ENCODE measurements at regions not wholly inside any gene's neighbourhood (a gene's known extent, or its start where the extent isn't known, plus 50 kb on each side); places are given as distances from the start of the nearest gene placed in this dataset.

GRCh38 chr15:46410705-46411104 lies 775.9 kb downstream of the SQOR start:
- Mint-ChIP-seq H3K4me1 (no peaks in the 10 kb centered on the region), H3K9me3 (ENCODE audit: low read depth) (no peaks in the 10 kb centered on the region), H3K36me3 (ENCODE audit: low read depth) (no peaks in the 10 kb centered on the region), H3K27ac (no peak overlapping the region), H3K4me3 (no peak overlapping the region), H3K27me3 (no peaks in the 10 kb centered on the region)
- ChIA-PET POLR2A (no interaction called here), CTCF (interaction anchor here (1.2 kb wide), 1 partner anchor 37 kb away, joined by 3 read pairs; no protein-coding TSS in a partner anchor)
- intact Hi-C loops (cut with DNase I, micrococcal nuclease): no loop called here
- DNase-seq (no peak), ATAC-seq (no peak)

DNA sequence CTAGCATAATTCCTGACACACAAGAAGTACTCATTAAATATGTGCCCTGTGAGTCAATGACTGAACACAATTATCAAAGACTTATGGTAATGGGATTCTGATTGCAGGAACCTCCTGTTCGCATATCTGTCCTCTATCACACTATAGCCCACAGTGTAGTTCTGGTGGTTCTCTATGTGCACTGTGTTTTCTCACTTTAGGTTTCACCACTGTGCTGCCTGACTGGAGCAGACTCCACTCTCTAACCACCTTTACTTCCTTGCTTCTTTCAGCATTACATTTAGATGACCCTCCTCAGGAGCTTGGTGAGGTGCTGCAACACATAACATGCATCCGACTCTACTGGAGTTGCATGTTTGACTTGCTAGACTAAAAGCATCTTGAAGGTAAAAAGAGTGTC lies 777.1 kb downstream of the SQOR start:
- ChIA-PET CTCF (no interaction called here), POLR2A (no interaction called here)
- Mint-ChIP-seq H3K4me1 (no peaks in the 10 kb centered on the region), H3K4me3 (no peak overlapping the region), H3K27me3 (no peaks in the 10 kb centered on the region), H3K9me3 (ENCODE audit: low read depth) (no peaks in the 10 kb centered on the region), H3K36me3 (ENCODE audit: low read depth) (no peaks in the 10 kb centered on the region), H3K27ac (no peak overlapping the region)
- intact Hi-C loops (cut with DNase I, micrococcal nuclease): no loop called here
- DNase-seq (no peak), ATAC-seq (no peak)

GRCh38 chr15:46413799-46414198 lies 779.0 kb downstream of the SQOR start:
- Mint-ChIP-seq H3K27ac (no peak overlapping the region), H3K4me3 (no peak overlapping the region), H3K27me3 (no peaks in the 10 kb centered on the region), H3K4me1 (no peaks in the 10 kb centered on the region), H3K9me3 (ENCODE audit: low read depth) (peaks cover 4% of the 10 kb centered on the region), H3K36me3 (ENCODE audit: low read depth) (no peaks in the 10 kb centered on the region)
- ATAC-seq: no peak
- CTCF ChIA-PET: no interaction called here
- POLR2A ChIA-PET: no interaction called here
- intact Hi-C loops (cut with DNase I, micrococcal nuclease): no loop called here
- no peak for DNase-seq

- no peaks in the 10 kb centered on the region for H3K4me1 Mint-ChIP-seq
- intact Hi-C loops (cut with DNase I, micrococcal nuclease): no loop called here
- ChIA-PET CTCF (no interaction called here), POLR2A (no interaction called here)
- ATAC-seq (no peak), DNase-seq (no peak)
- H3K27me3 Mint-ChIP-seq: no peaks in the 10 kb centered on the region
- peaks cover 4% of the 10 kb centered on the region for H3K9me3 Mint-ChIP-seq (ENCODE audit: low read depth)
- no peak overlapping the region for H3K27ac Mint-ChIP-seq
- H3K36me3 Mint-ChIP-seq (ENCODE audit: low read depth): no peaks in the 10 kb centered on the region
- H3K4me3 Mint-ChIP-seq: no peak overlapping the region
These were observed 781.7 kb downstream of the SQOR start for GRCh38 chr15:46416544-46416943.

GRCh38 chr15:46420990-46421389 lies 786.2 kb downstream of the SQOR start:
- no peak for ATAC-seq
- Mint-ChIP-seq H3K27ac (no peak overlapping the region), H3K4me1 (no peaks in the 10 kb centered on the region), H3K27me3 (no peaks in the 10 kb centered on the region), H3K36me3 (ENCODE audit: low read depth) (no peaks in the 10 kb centered on the region), H3K4me3 (no peak overlapping the region), H3K9me3 (ENCODE audit: low read depth) (peaks cover 11% of the 10 kb centered on the region)
- intact Hi-C loops (cut with DNase I, micrococcal nuclease): no loop called here
- POLR2A ChIA-PET: no interaction called here
- CTCF ChIA-PET: no interaction called here
- DNase-seq: no peak

DNA sequence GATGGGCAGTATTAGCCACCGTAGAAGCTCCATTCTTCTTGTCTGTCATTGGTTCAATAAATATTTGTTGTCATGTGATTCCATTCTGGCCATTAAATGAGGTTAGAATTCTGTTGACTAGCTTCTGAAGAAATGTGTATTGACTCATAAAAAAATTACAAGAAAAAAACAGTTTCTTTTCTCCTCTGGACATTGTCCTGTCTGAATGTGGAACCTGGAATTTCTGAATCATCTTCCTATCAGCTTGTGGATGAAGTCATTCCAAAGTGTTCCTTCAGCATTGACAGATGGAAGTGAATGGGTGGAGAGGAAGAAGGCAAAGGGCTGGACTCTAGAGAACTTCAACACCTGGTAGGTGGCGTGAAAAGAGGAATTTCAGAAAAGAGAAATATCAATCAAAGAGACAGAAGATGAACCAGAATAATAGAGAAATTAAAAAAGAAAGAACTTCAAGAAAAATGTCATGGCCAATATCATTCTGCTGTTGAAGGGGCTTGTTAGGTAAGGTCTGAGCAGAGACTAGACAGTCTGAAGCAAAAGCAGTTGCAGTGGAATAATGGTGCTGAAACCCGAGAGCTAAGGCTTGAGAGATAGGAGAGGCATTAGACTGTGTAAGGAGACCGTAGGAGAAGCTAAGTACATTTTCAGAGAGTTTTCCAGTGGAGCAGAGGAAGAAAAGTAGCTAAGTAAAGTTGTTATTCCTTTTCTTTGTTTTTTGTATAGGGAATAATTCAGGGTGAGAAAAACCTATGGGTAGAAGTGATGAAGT lies 806.6 kb downstream of the SQOR start:
- peaks cover 12% of the 10 kb centered on the region for H3K9me3 Mint-ChIP-seq (ENCODE audit: low read depth)
- no peaks in the 10 kb centered on the region for H3K36me3 Mint-ChIP-seq (ENCODE audit: low read depth)
- intact Hi-C loops (cut with DNase I, micrococcal nuclease): no loop called here
- no peak overlapping the region for H3K27ac Mint-ChIP-seq
- ATAC-seq: no peak
- CTCF ChIA-PET: no interaction called here
- POLR2A ChIA-PET: no interaction called here
- H3K4me3 Mint-ChIP-seq: no peak overlapping the region
- no peaks in the 10 kb centered on the region for H3K4me1 Mint-ChIP-seq
- DNase-seq: no peak
- no peaks in the 10 kb centered on the region for H3K27me3 Mint-ChIP-seq

DNA sequence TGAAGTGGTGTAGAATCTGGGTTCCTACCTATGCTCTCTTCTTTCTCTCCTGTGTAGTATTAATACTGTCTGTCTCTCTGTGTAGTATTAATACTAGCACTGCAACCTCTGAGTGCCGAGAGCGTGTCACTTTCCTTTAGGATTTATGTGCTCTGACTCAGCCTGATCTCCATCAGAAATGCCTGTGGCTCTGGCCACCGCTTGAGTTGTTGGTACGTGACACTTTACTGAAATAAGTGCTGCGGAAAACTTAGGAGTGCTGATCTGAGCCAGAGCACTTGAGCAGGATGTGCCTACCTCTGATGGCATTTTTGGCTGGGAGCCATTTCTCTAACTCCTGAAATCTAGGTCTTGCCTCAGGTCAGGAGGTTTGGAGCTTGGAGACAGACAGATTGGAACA lies 807.4 kb downstream of the SQOR start:
- no peak for ATAC-seq
- ChIA-PET CTCF (no interaction called here), POLR2A (no interaction called here)
- DNase-seq: no peak
- Mint-ChIP-seq H3K9me3 (ENCODE audit: low read depth) (peaks cover 12% of the 10 kb centered on the region), H3K27me3 (no peaks in the 10 kb centered on the region), H3K27ac (no peak overlapping the region), H3K4me1 (no peaks in the 10 kb centered on the region), H3K36me3 (ENCODE audit: low read depth) (no peaks in the 10 kb centered on the region), H3K4me3 (no peak overlapping the region)
- intact Hi-C loops (cut with DNase I, micrococcal nuclease): no loop called here

GRCh38 chr15:46442901-46443590 lies 808.2 kb downstream of the SQOR start:
- Mint-ChIP-seq H3K9me3 (ENCODE audit: low read depth) (peaks cover 12% of the 10 kb centered on the region), H3K27me3 (no peaks in the 10 kb centered on the region), H3K4me1 (no peaks in the 10 kb centered on the region), H3K27ac (no peak overlapping the region), H3K36me3 (ENCODE audit: low read depth) (no peaks in the 10 kb centered on the region), H3K4me3 (no peak overlapping the region)
- intact Hi-C loops (cut with DNase I, micrococcal nuclease): no loop called here
- no peak for DNase-seq
- CTCF ChIA-PET: interaction anchor here (0.7 kb wide), 1 partner anchor 16 kb away, joined by 3 read pairs; no protein-coding TSS in a partner anchor
- ATAC-seq: no peak
- POLR2A ChIA-PET: no interaction called here

GRCh38 chr15:46450112-46450809 lies 815.4 kb downstream of the SQOR start:
- Mint-ChIP-seq H3K27ac (no peak overlapping the region), H3K4me3 (no peak overlapping the region), H3K9me3 (ENCODE audit: low read depth) (peaks cover 10% of the 10 kb centered on the region), H3K4me1 (no peaks in the 10 kb centered on the region), H3K27me3 (no peaks in the 10 kb centered on the region), H3K36me3 (ENCODE audit: low read depth) (no peaks in the 10 kb centered on the region)
- CTCF ChIA-PET: no interaction called here
- intact Hi-C loops (cut with DNase I, micrococcal nuclease): no loop called here
- POLR2A ChIA-PET: no interaction called here
- DNase-seq (no peak), ATAC-seq (no peak)

DNA sequence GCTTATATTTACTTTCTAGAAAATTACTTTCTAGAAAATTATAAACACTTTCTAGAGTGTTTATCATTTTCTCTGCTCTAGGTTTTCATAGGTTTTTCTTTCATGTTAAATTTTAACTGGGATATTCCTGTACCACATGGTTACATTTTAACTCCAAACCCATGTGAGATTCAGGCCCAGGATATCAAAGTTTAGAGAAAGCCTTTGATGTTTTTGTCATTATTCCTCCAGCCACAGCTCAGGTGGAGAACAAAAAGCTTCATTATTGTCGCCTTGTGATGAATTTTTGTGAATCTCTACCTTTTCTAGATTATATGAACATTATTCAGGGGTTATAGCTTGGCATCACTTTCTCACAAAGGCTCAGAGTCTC lies 816.0 kb downstream of the SQOR start:
- intact Hi-C loops (cut with DNase I, micrococcal nuclease): no loop called here
- Mint-ChIP-seq H3K36me3 (ENCODE audit: low read depth) (no peaks in the 10 kb centered on the region), H3K9me3 (ENCODE audit: low read depth) (peaks cover 5% of the 10 kb centered on the region), H3K4me3 (no peak overlapping the region), H3K27me3 (no peaks in the 10 kb centered on the region), H3K27ac (no peak overlapping the region), H3K4me1 (no peaks in the 10 kb centered on the region)
- ATAC-seq: no peak
- POLR2A ChIA-PET: no interaction called here
- DNase-seq: no peak
- CTCF ChIA-PET: interaction anchor here (1.1 kb wide), 1 partner anchor 69 kb away, joined by 3 read pairs; no protein-coding TSS in a partner anchor

- ATAC-seq: no peak
- no peaks in the 10 kb centered on the region for H3K4me1 Mint-ChIP-seq
- no peaks in the 10 kb centered on the region for H3K27me3 Mint-ChIP-seq
- no peak overlapping the region for H3K27ac Mint-ChIP-seq
- H3K36me3 Mint-ChIP-seq (ENCODE audit: low read depth): no peaks in the 10 kb centered on the region
- H3K4me3 Mint-ChIP-seq: no peak overlapping the region
- peaks cover 5% of the 10 kb centered on the region for H3K9me3 Mint-ChIP-seq (ENCODE audit: low read depth)
- intact Hi-C loops (cut with DNase I, micrococcal nuclease): no loop called here
- POLR2A ChIA-PET: no interaction called here
- no peak for DNase-seq
- CTCF ChIA-PET: no interaction called here
These were observed 817.5 kb downstream of the SQOR start for GRCh38 chr15:46452297-46452820.

DNA sequence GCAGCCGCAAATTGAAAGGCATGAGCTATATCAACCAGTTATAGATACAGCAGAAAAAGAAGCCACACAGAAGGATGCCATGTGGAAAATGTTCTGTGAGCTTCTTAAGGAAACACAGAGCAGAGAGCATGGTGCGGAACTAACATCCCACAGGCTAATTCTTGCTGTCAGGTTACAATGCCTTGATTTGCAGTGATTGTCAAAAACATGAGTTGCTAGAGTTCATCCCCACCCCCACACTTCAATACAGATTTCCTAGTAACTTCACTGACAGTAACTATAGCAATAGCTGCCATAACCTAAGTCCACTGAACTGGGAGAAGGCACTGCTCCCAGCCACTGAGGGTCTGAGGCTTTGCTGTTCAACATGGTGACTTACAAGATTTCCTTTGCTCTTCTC lies 821.6 kb downstream of the SQOR start:
- Mint-ChIP-seq H3K36me3 (ENCODE audit: low read depth) (no peaks in the 10 kb centered on the region), H3K4me1 (no peaks in the 10 kb centered on the region), H3K9me3 (ENCODE audit: low read depth) (peaks cover 3% of the 10 kb centered on the region), H3K27me3 (no peaks in the 10 kb centered on the region), H3K4me3 (no peak overlapping the region), H3K27ac (no peak overlapping the region)
- CTCF ChIA-PET: no interaction called here
- ATAC-seq: no peak
- no peak for DNase-seq
- POLR2A ChIA-PET: no interaction called here
- intact Hi-C loops (cut with DNase I, micrococcal nuclease): no loop called here

Data from activated CD4-positive, alpha-beta T cell treated with anti-CD3 and anti-CD28 coated beads for 36 hours (primary cell).